ENCODE measurements at regions not wholly inside any gene's neighbourhood (a gene's known extent, or its start where the extent isn't known, plus 50 kb on each side); places are given as distances from the start of the nearest gene placed in this dataset.

DNA sequence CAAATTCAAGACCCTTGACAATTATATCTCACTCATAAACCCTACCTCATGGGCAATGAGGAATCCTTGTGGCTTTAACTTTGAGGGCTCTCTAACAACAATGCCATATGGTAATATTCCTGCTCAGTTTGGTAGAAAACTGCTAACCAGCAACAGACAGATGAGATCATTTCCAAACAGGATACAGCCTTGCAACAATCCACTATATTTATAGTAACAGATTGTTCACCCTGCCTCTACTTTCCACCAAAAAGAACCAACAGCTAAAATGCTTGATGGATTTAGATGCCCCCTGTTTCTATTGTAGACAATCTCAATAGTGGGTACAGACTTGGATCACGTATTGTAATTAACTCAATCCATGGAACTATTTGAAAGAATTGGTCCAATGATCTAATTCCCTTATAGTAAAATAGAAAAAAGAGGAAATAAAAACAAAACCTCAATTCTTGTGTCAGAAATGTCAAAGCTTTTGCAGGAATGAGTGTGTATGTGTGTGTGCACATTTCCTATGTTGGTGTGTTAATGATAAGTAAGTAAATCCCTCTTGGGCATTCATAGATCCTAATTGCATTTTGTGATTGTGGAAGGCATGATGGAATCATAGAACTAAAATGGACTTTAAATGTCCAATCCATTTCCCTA lies 100.0 kb upstream of the EDEM3 start:
- no peak overlapping the region for H3K27ac ChIP-seq
- intact Hi-C loops (cut with DNase I), result no loop called here
- H3K9me3 ChIP-seq, result no peaks in the 10 kb centered on the region
- 85 to 92% methylated on average over 1 of the region's 1 CpG for WGBS, 2 donors
- no peak for DNase-seq
- peaks cover 0 to 17% (median 0%) of the 10 kb centered on the region in 4 donors for H3K36me3 ChIP-seq
- H3K4me1 ChIP-seq, result peaks cover 0 to 19% (median 7%) of the 10 kb centered on the region in 4 donors
- H3K27me3 ChIP-seq, result no peaks in the 10 kb centered on the region
- H3K4me3 ChIP-seq, result no peak overlapping the region
- TF ChIP-seq POLR2A (IDR thresholded peaks at IDR 0.05) (no peak), POLR2AphosphoS5 (IDR thresholded peaks at IDR 0.05) (no peak), EP300 (IDR thresholded peaks at IDR 0.05) (no peak)
- TF ChIP-seq, protein P1, sequence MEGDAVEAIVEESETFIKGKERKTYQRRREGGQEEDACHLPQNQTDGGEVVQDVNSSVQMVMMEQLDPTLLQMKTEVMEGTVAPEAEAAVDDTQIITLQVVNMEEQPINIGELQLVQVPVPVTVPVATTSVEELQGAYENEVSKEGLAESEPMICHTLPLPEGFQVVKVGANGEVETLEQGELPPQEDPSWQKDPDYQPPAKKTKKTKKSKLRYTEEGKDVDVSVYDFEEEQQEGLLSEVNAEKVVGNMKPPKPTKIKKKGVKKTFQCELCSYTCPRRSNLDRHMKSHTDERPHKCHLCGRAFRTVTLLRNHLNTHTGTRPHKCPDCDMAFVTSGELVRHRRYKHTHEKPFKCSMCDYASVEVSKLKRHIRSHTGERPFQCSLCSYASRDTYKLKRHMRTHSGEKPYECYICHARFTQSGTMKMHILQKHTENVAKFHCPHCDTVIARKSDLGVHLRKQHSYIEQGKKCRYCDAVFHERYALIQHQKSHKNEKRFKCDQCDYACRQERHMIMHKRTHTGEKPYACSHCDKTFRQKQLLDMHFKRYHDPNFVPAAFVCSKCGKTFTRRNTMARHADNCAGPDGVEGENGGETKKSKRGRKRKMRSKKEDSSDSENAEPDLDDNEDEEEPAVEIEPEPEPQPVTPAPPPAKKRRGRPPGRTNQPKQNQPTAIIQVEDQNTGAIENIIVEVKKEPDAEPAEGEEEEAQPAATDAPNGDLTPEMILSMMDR (IDR thresholded peaks at IDR 0.05), result no peak

DNA sequence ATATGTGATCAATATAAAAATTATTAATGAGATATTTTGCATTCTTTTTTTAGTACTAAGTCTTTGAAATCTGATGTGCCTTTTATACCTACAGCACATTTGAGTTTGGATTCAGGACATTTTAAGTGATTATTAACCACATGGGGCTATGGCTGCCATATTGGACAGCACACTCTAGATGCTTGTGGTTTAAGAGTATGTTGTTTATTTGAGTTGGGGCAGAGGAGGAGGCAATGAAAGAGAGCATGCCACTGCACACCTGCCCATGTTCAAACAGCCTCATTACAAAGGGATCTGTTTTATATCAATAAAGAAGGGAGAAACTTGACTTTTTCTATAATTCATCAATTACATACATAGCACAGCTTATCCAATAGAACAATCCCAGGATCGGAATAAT lies 99.4 kb upstream of the EDEM3 start:
- WGBS, 2 donors, result 93 to 96% methylated on average over 1 of the region's 1 CpG
- no peaks in the 10 kb centered on the region for H3K9me3 ChIP-seq
- H3K27ac ChIP-seq, result no peak overlapping the region
- H3K4me1 ChIP-seq, result peaks cover 0 to 19% (median 7%) of the 10 kb centered on the region in 4 donors
- no peak for TF ChIP-seq POLR2A (IDR thresholded peaks at IDR 0.05)
- H3K36me3 ChIP-seq, result peaks cover 0 to 17% (median 0%) of the 10 kb centered on the region in 4 donors
- DNase-seq, result no peak
- intact Hi-C loops (cut with DNase I), result no loop called here
- no peak overlapping the region for H3K4me3 ChIP-seq
- no peaks in the 10 kb centered on the region for H3K27me3 ChIP-seq

DNA sequence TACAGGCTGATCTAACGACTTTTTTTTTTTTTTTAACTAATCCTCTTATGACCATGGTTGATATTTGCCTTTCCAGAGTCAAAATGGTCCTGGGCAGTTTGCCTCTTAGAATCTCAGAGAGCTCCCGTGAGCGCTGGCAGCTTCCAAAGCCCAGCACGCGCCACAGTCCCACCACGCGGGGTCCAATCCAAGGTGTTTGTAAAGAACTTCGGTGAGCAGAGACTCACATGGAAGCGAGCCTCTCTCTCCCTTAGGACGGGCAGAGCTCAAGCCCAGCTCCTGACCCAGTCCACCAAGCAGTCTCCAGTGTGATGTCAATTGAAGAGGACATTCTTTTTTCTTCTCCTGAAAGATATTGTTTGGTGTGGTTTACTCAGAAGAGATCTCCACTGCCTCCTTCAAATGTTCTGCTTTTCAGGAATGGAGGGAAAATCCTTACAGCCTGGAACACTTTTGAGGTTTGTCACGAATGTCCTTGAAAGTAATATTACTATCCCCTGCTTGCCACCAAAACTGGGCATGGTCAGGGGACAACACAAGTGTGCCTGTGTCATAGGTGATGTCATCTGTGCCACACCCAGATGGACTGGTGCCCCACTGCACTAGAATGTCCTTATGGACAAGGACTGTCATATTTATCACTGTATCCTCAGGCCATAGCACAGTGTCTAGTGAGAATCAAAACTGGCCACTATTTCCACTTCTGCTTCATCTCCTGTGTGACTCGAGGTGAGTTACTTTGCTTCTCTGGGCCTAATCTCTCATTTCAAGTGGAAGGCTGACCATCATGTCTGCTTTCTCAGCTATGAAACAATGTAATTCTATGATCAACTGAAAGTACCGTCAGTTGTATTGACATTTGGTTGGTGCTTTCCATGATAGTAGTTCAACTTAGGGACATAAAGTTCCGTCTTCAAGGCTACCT lies 97.4 kb upstream of the EDEM3 start:
- Histone ChIP-seq H3K4me3 (no peak overlapping the region), H3K27ac (no peak overlapping the region), H3K4me1 (peaks cover 0 to 19% (median 7%) of the 10 kb centered on the region in 4 donors), H3K36me3 (peaks cover 0 to 17% (median 0%) of the 10 kb centered on the region in 4 donors), H3K9me3 (no peaks in the 10 kb centered on the region), H3K27me3 (no peaks in the 10 kb centered on the region)
- 90 to 94% methylated on average over 14 of the region's 14 CpGs for WGBS, 2 donors
- no peak for DNase-seq
- no peak for TF ChIP-seq POLR2AphosphoS5 (IDR thresholded peaks at IDR 0.05)
- TF ChIP-seq POLR2A (IDR thresholded peaks at IDR 0.05), result no peak
- no peak for TF ChIP-seq EP300 (IDR thresholded peaks at IDR 0.05)
- TF ChIP-seq, protein P1 (IDR thresholded peaks at IDR 0.05), result no peak
- intact Hi-C loops (cut with DNase I), result no loop called here

DNA sequence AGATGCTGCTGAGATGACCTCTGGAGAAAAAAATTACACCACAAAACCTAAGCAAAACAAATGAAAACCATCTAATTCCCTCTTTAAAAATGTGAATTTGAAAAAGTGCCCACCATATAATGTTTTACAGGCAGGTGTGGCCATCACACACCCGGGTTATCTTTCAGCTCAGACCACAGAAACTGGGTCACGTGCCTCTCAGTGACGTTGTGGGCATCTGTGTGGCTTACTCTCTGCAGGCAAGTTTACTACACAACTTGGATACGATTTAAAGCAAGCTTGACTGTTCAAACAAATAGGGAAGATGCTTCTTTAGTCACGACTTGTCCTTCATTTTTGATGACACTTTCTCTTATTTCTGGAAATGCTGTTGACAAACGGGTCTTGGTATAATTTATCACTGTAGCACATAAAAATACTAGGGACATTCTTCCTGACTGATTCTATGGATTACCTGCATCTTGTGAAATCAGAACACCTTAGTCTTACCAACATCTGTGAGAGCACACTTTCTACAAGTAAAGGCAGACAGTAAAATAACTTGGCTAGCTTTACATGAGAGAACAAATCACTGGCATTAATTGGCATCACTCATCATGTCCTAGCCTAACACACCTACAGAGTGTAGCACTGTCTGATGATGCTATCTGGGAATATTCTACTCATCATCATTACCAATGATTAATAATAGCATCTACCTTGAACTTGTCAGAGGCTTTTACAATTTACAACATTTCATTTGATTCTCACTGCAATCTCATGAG lies 89.3 kb upstream of the EDEM3 start:
- Histone ChIP-seq H3K9me3 (no peaks in the 10 kb centered on the region), H3K4me1 (peaks cover 0 to 22% (median 12%) of the 10 kb centered on the region in 4 donors), H3K27ac (no peak overlapping the region), H3K4me3 (no peak overlapping the region), H3K27me3 (no peaks in the 10 kb centered on the region), H3K36me3 (peaks cover 0 to 12% (median 0%) of the 10 kb centered on the region in 4 donors)
- DNase-seq, result no peak
- intact Hi-C loops (cut with DNase I), result no loop called here
- WGBS, 2 donors, result 9 to 44% methylated on average over 6 of the region's 6 CpGs
- TF ChIP-seq POLR2A (IDR thresholded peaks at IDR 0.05) (no peak), EP300 (IDR thresholded peaks at IDR 0.05) (no peak), POLR2AphosphoS5 (IDR thresholded peaks at IDR 0.05) (no peak)
- TF ChIP-seq, protein P1 (IDR thresholded peaks at IDR 0.05), result no peak

All from sigmoid colon (tissue), 6 donors.